Duodenal mucosa (tissue), 2 donors: ENCODE measurements at regions not wholly inside any gene's neighbourhood (a gene's known extent, or its start where the extent isn't known, plus 50 kb on each side); places are given as distances from the start of the nearest gene placed in this dataset.

ENCODE experiments used
- H3K27ac ChIP-seq: one replicate; pipeline ENCODE4 v1.7.0; 2013; ENCODE audit warnings: low read depth, low read length
- H3K27me3 ChIP-seq, 2 donors: one replicate each; pipeline ENCODE4 v1.7.0; 2013; ENCODE audit warnings: low read length in 2 of 2, control low read depth in 1 of 2; ENCODE audit not compliant: insufficient read depth in 2 of 2, control insufficient read depth in 1 of 2
- H3K36me3 ChIP-seq, 2 donors: one replicate each; pipeline ENCODE4 v1.7.0; 2013; ENCODE audit warnings: low read length in 2 of 2, control low read depth in 1 of 2; ENCODE audit not compliant: insufficient read depth in 2 of 2, control insufficient read depth in 1 of 2
- H3K4me1 ChIP-seq, 2 donors: one replicate each; pipeline ENCODE4 v1.7.0; 2013; ENCODE audit warnings: low read length in 2 of 2, control low read depth in 1 of 2; ENCODE audit not compliant: insufficient read depth in 2 of 2, control insufficient read depth in 1 of 2
- H3K4me3 ChIP-seq, 2 donors: one replicate each; pipeline ENCODE4 v1.7.0; 2013; ENCODE audit warnings: low read length in 2 of 2, low read depth in 1 of 2
- H3K9ac ChIP-seq, 2 donors: one replicate each; pipeline ENCODE4 v1.7.0; 2013; ENCODE audit warnings: low read length in 2 of 2, low read depth in 1 of 2
- H3K9me3 ChIP-seq, 2 donors: one replicate each; pipeline ENCODE4 v1.7.0; 2013; ENCODE audit warnings: low read length in 2 of 2, control low read depth in 1 of 2; ENCODE audit not compliant: control insufficient read depth in 1 of 2

DNA sequence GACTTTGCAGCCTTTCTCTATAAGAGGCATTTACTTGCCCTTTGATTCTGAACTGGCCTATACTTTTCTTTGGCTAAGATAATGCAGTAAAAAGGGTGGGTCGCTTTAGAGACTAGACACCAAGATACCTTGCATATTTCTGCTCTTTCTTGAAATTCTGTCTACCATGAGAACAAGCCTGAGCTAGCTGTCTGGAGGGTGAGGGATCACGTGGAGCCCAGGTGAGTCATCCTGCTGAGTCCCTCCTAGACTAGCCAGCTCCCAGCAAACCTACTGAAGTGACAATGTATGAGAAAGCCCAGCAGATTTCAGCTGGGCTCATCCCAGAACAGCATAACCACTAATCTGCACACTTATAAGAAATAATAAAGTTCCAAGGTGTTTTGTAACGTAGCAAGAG lies 408.0 kb upstream of the KAZN start:
- no peaks in the 10 kb centered on the region for H3K36me3 ChIP-seq
- no peak overlapping the region for H3K4me3 ChIP-seq
- no peak overlapping the region for H3K27ac ChIP-seq
- H3K27me3 ChIP-seq = no peaks in the 10 kb centered on the region
- no peaks in the 10 kb centered on the region for H3K4me1 ChIP-seq
- no peaks in the 10 kb centered on the region for H3K9me3 ChIP-seq
- no peak overlapping the region for H3K9ac ChIP-seq

DNA sequence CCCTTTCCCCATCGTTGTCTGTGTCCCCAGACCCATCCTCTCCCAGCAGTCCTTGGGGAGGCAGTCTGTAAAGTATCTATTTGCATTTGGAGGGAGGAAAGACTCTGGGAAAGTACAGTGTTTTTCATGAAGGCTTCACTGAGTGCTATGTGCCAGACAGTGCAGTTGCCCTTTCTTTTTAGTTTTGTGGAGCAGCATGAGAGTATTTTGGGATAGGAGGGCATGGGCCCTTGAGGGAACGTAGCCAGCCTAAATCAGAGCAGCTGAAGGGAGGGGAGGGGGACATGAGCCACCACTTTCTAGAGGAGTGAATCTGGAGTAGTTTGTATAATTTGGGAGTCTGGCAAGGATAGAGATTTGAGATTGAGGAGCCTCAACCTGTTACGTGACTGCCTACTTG lies 404.0 kb upstream of the KAZN start:
- Histone ChIP-seq H3K27me3 (no peaks in the 10 kb centered on the region), H3K4me1 (no peaks in the 10 kb centered on the region), H3K9me3 (no peaks in the 10 kb centered on the region), H3K9ac (no peak overlapping the region), H3K27ac (no peak overlapping the region), H3K36me3 (no peaks in the 10 kb centered on the region), H3K4me3 (no peak overlapping the region)

DNA sequence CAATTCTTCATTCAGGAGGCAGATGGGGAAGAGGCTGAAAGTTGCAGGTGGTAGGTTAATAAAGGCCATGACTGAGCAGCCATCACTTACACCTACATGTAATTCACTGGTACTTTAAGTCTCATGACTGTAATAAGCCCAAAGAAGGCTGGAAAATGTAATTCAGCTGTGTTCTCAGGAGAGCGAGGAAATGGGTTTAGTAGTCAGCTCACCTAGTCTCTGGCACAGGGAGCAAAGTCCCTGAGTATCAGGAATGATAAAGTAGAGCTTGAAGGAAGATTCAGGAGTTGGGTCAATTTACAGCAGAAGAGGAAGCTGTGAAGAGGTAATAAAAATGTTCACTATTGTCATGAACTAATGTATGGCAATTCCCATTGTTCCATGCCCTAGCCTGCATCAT lies 393.4 kb upstream of the KAZN start:
- no peak overlapping the region for H3K9ac ChIP-seq
- no peaks in the 10 kb centered on the region for H3K27me3 ChIP-seq
- H3K4me3 ChIP-seq = no peak overlapping the region
- no peaks in the 10 kb centered on the region for H3K9me3 ChIP-seq
- no peaks in the 10 kb centered on the region for H3K36me3 ChIP-seq
- peaks cover 0 to 3% of the 10 kb centered on the region in 2 donors for H3K4me1 ChIP-seq
- no peak overlapping the region for H3K27ac ChIP-seq

DNA sequence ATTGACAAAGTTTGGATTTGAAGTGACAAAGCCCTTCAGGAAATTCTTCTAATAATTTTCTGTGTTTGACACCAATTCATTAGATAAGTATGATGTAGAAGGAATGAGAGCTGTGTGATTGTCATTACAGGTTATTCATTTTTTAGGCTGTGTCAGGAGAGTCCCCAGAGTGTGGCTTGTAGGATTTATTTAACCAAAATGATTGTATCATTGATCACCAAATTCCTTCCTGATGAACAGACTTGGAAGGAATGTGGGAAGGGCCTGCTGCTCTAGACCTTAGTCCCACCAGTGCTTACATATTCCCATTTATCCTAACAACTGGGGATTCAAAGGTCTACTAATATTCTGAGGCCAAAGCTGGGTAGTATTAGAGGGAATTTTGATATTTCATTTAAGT lies 383.3 kb upstream of the KAZN start:
- Histone ChIP-seq H3K9ac (no peak overlapping the region), H3K9me3 (peaks cover 6% of the 10 kb centered on the region in 2 donors), H3K4me1 (no peaks in the 10 kb centered on the region), H3K36me3 (no peaks in the 10 kb centered on the region), H3K4me3 (no peak overlapping the region), H3K27me3 (no peaks in the 10 kb centered on the region), H3K27ac (no peak overlapping the region)

DNA sequence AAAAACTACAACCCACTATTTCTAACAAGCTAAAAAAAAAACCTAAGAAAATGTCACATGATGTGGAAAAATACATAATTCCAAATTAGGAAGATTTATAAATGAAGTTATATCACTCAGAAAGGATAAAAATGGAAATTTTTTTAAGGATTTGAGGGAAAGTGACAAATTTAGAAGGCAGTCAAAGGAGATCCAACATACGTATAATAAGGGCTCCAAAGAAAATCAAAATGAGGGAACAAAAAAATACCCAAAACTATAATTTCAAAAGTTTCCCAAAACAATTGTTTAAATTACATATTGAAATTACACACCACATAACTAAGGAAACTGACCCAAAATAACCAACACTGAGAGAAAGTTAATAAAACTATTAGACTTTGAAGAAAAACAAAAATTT lies 381.1 kb upstream of the KAZN start:
- Histone ChIP-seq H3K27ac (no peak overlapping the region), H3K4me3 (no peak overlapping the region), H3K9me3 (peaks cover 6% of the 10 kb centered on the region in 2 donors), H3K36me3 (no peaks in the 10 kb centered on the region), H3K4me1 (no peaks in the 10 kb centered on the region), H3K27me3 (no peaks in the 10 kb centered on the region), H3K9ac (no peak overlapping the region)

DNA sequence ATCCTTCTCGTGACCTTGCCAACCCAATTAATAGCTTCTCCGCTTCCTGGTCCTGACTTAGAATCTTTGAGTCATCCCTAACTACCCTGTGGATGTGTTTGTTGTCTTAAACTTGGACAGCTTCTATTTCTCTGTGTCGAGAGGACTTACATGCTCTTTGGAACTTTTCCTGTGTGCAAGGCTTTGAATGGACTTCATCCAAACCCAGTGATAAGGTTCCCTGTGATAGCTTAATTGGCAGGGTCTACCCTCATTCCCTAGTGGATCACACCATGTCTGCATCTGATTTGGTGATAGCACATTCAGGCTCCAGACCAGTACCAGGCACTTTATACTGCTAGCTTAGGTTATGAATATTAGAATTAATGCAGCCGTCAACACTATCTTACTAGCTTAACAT lies 378.2 kb upstream of the KAZN start:
- Histone ChIP-seq H3K4me3 (no peak overlapping the region), H3K27me3 (no peaks in the 10 kb centered on the region), H3K4me1 (no peaks in the 10 kb centered on the region), H3K9me3 (peaks cover 6% of the 10 kb centered on the region in 2 donors), H3K27ac (no peak overlapping the region), H3K36me3 (no peaks in the 10 kb centered on the region), H3K9ac (no peak overlapping the region)

DNA sequence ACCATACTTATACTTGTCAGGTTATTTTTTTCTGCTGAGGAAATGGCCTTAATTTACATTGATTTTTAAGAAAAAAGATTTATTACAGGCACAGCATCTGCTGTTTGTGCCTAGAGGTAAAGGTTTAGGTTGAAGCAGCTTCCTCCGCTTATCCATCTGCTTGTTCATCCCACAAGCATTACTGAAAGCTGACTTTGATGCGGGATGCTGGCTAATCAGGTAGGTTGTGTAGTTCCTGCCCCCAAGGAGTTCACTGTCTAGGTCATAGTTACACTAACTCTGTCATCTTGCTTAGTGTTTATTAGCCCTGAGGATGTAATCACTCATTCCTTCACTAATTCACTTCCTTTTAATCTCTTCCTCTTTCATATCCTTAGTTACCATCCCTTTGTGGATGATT lies 377.7 kb upstream of the KAZN start:
- peaks cover 6% of the 10 kb centered on the region in 2 donors for H3K9me3 ChIP-seq
- no peaks in the 10 kb centered on the region for H3K27me3 ChIP-seq
- H3K36me3 ChIP-seq = no peaks in the 10 kb centered on the region
- no peaks in the 10 kb centered on the region for H3K4me1 ChIP-seq
- no peak overlapping the region for H3K27ac ChIP-seq
- no peak overlapping the region for H3K4me3 ChIP-seq
- H3K9ac ChIP-seq = no peak overlapping the region

DNA sequence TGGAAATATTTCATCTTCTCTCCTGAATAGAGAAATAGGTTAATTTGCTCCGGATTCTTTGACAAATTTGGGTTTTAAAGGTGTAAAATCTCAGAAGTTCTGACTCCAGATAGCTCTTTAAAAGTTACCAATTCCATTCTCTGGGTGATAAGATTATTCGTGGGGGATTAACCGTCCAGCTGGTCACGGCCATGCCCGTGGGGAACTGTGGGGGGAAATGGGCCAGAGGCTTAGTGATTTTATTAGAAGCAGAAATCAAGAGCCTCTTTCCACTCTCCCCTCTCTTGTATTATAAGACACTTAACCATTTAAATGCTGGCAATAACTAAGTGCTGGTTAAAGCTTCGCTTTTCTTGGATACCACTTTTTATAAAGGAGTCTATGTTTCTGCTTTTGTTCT lies 376.4 kb upstream of the KAZN start:
- Histone ChIP-seq H3K9ac (no peak overlapping the region), H3K4me1 (no peaks in the 10 kb centered on the region), H3K9me3 (peaks cover 0 to 2% of the 10 kb centered on the region in 2 donors), H3K27me3 (no peaks in the 10 kb centered on the region), H3K27ac (no peak overlapping the region), H3K4me3 (no peak overlapping the region), H3K36me3 (no peaks in the 10 kb centered on the region)

DNA sequence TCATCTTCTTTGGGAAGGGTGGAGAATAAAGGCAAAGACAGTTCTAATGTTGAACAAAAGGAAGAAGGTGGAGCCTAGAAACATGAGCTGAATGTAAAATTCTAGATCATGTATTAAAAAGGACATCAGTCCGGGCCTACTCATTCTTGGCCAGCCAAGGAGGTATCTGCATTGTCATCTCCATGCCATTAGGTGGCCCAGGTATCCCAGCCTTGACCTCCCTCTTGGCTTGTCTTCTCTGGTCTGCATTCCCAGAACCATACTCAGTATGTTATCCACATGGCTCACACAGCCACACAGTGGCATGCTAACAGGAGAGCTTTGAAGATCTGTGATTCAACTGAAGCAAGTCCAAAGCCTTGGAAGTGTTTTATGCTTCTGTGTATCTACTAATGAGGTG lies 369.8 kb upstream of the KAZN start:
- no peak overlapping the region for H3K9ac ChIP-seq
- H3K27ac ChIP-seq = no peak overlapping the region
- no peaks in the 10 kb centered on the region for H3K9me3 ChIP-seq
- no peaks in the 10 kb centered on the region for H3K27me3 ChIP-seq
- no peaks in the 10 kb centered on the region for H3K36me3 ChIP-seq
- H3K4me1 ChIP-seq = no peaks in the 10 kb centered on the region
- no peak overlapping the region for H3K4me3 ChIP-seq

DNA sequence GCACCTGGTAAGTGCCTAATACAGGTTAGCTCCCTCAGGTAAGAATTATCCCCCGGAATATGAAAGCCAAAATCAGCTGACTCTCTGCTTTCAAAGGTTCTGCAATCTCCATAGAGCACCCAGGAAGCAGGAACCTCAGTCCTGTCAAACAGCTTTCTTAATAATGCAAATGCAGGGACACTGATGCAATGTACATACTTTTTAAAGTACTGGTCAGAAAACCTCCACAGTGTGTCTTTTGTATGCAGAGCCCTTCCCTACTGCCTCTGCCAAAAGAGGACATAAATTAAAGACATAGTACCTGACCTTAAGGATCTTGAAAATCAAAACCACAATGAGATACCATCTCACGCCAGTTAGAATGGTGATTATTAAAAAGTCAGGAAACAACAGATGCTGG lies 365.0 kb upstream of the KAZN start:
- H3K4me1 ChIP-seq = no peaks in the 10 kb centered on the region
- H3K27me3 ChIP-seq = no peaks in the 10 kb centered on the region
- H3K9ac ChIP-seq = no peak overlapping the region
- no peak overlapping the region for H3K4me3 ChIP-seq
- H3K9me3 ChIP-seq = no peaks in the 10 kb centered on the region
- no peaks in the 10 kb centered on the region for H3K36me3 ChIP-seq
- H3K27ac ChIP-seq = no peak overlapping the region

DNA sequence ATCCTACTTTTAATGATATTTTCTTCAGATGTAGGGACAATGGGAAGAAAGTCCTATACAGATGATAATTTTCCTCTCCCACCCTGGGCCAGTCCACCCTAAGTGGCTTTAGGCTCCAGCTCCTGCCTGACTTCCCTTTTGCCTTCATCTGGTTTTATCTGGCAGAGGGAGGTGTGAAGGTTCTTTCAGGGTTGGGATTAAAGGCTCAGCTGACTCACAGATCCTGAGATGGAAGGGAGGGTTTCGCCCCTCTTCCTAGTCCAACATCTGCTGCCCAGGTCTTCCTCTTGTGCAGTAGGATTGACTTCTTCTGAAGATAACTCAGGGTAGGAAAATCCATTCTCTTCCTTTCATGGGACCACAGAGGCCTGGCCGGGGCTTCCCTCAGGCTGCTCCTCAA lies 362.4 kb upstream of the KAZN start:
- no peaks in the 10 kb centered on the region for H3K4me1 ChIP-seq
- H3K27ac ChIP-seq = no peak overlapping the region
- no peak overlapping the region for H3K9ac ChIP-seq
- H3K36me3 ChIP-seq = no peaks in the 10 kb centered on the region
- no peak overlapping the region for H3K4me3 ChIP-seq
- H3K27me3 ChIP-seq = no peaks in the 10 kb centered on the region
- H3K9me3 ChIP-seq = no peaks in the 10 kb centered on the region
